Activated CD4-positive, alpha-beta memory T cell treated with anti-CD3 and anti-CD28 coated beads for 36 hours (primary cell): ENCODE measurements at regions not wholly inside any gene's neighbourhood (a gene's known extent, or its start where the extent isn't known, plus 50 kb on each side); places are given as distances from the start of the nearest gene placed in this dataset.

Source experiments
- CTCF ChIA-PET: fragments of 350-600 bp; sonication (Branson Sonifier 250); formaldehyde crosslinking; loops from one replicate; lab custom pipeline; 2021; ENCODE audit warnings: antibody characterized with exemption, inconsistent platforms; lab: Charles Lee
- POLR2A ChIA-PET: fragments of 350-600 bp; sonication (Branson Sonifier 250); formaldehyde crosslinking; loops from one replicate; lab custom pipeline; 2021; ENCODE audit warnings: antibody characterized with exemption; lab: Charles Lee
- DNase-seq: peaks from one replicate; pipeline ENCODE4 v3.0.0-alpha.2; 2020
- H3K27ac Mint-ChIP-seq: one replicate; pipeline ENCODE4 v1.8.0; 2021; ENCODE audit warnings: mixed read lengths
- H3K27me3 Mint-ChIP-seq: one replicate; pipeline ENCODE4 v1.8.0; 2021; ENCODE audit warnings: mixed read lengths
- H3K36me3 Mint-ChIP-seq: one replicate; pipeline ENCODE4 v1.8.0; 2021; ENCODE audit warnings: mixed read lengths
- H3K4me1 Mint-ChIP-seq: one replicate; pipeline ENCODE4 v1.8.0; 2021; ENCODE audit warnings: low read depth, mixed read lengths
- H3K4me3 Mint-ChIP-seq: one replicate; pipeline ENCODE4 v1.8.0; 2021; ENCODE audit warnings: mild to moderate bottlenecking, mixed read lengths
- H3K9me3 Mint-ChIP-seq: one replicate; pipeline ENCODE4 v1.8.0; 2021; ENCODE audit warnings: mixed read lengths
- intact Hi-C: fragments of 100-400 bp; cut with micrococcal nuclease; formaldehyde crosslinking; loops from one replicate; pipeline ENCODE4 v1.15.1; 2023

- ChIA-PET POLR2A (no interaction called here), CTCF (no interaction called here)
- Mint-ChIP-seq H3K27ac (no peak overlapping the region), H3K4me1 (no peaks in the 10 kb centered on the region), H3K36me3 (no peaks in the 10 kb centered on the region), H3K9me3 (peaks cover 52% of the 10 kb centered on the region), H3K27me3 (no peaks in the 10 kb centered on the region), H3K4me3 (no peak overlapping the region)
- intact Hi-C loops = no loop called here
- no peak for DNase-seq
Observed at GRCh38 chr2:123890148-123890547, 134.9 kb upstream of the CNTNAP5 start.

- intact Hi-C loops = no loop called here
- POLR2A ChIA-PET = no interaction called here
- Mint-ChIP-seq H3K27ac (no peak overlapping the region), H3K36me3 (no peaks in the 10 kb centered on the region), H3K27me3 (no peaks in the 10 kb centered on the region), H3K4me3 (no peak overlapping the region), H3K4me1 (no peaks in the 10 kb centered on the region), H3K9me3 (peaks cover 53% of the 10 kb centered on the region)
- DNase-seq = no peak
- CTCF ChIA-PET = no interaction called here
Observed at GRCh38 chr2:123894167-123894566, 130.9 kb upstream of the CNTNAP5 start.

GRCh38 chr2:123895651-123896050, 129.4 kb upstream of the CNTNAP5 start:
- Mint-ChIP-seq H3K9me3 (peaks cover 47% of the 10 kb centered on the region), H3K4me1 (no peaks in the 10 kb centered on the region), H3K4me3 (no peak overlapping the region), H3K27ac (no peak overlapping the region), H3K36me3 (no peaks in the 10 kb centered on the region), H3K27me3 (no peaks in the 10 kb centered on the region)
- no peak for DNase-seq
- POLR2A ChIA-PET = no interaction called here
- intact Hi-C loops = no loop called here
- CTCF ChIA-PET = no interaction called here

GRCh38 chr2:123901256-123901655, 123.8 kb upstream of the CNTNAP5 start:
- peaks cover 34% of the 10 kb centered on the region for H3K9me3 Mint-ChIP-seq
- H3K27ac Mint-ChIP-seq = no peak overlapping the region
- no peaks in the 10 kb centered on the region for H3K4me1 Mint-ChIP-seq
- no peak overlapping the region for H3K4me3 Mint-ChIP-seq
- POLR2A ChIA-PET = no interaction called here
- DNase-seq = no peak
- no peaks in the 10 kb centered on the region for H3K27me3 Mint-ChIP-seq
- no peaks in the 10 kb centered on the region for H3K36me3 Mint-ChIP-seq
- intact Hi-C loops = no loop called here
- CTCF ChIA-PET = no interaction called here

GRCh38 chr2:123906361-123906760, 118.7 kb upstream of the CNTNAP5 start:
- ChIA-PET POLR2A (no interaction called here), CTCF (interaction anchor here (0.6 kb wide), 1 partner anchor 1241 kb away, joined by 3 read pairs; no protein-coding TSS in a partner anchor)
- Mint-ChIP-seq H3K36me3 (no peaks in the 10 kb centered on the region), H3K27me3 (no peaks in the 10 kb centered on the region), H3K27ac (no peak overlapping the region), H3K9me3 (peaks cover 22% of the 10 kb centered on the region), H3K4me3 (no peak overlapping the region), H3K4me1 (no peaks in the 10 kb centered on the region)
- intact Hi-C loops = no loop called here
- DNase-seq = no peak

GRCh38 chr2:123908522-123908921, 116.6 kb upstream of the CNTNAP5 start:
- no peak overlapping the region for H3K27ac Mint-ChIP-seq
- no peaks in the 10 kb centered on the region for H3K36me3 Mint-ChIP-seq
- H3K4me3 Mint-ChIP-seq = no peak overlapping the region
- ChIA-PET POLR2A (no interaction called here), CTCF (no interaction called here)
- no peak for DNase-seq
- intact Hi-C loops = no loop called here
- H3K9me3 Mint-ChIP-seq = peaks cover 16% of the 10 kb centered on the region
- H3K4me1 Mint-ChIP-seq = no peaks in the 10 kb centered on the region
- H3K27me3 Mint-ChIP-seq = no peaks in the 10 kb centered on the region

- no peak overlapping the region for H3K4me3 Mint-ChIP-seq
- no peaks in the 10 kb centered on the region for H3K27me3 Mint-ChIP-seq
- ChIA-PET POLR2A (no interaction called here), CTCF (no interaction called here)
- DNase-seq = no peak
- intact Hi-C loops = no loop called here
- H3K4me1 Mint-ChIP-seq = no peaks in the 10 kb centered on the region
- peaks cover 8% of the 10 kb centered on the region for H3K9me3 Mint-ChIP-seq
- no peaks in the 10 kb centered on the region for H3K36me3 Mint-ChIP-seq
- no peak overlapping the region for H3K27ac Mint-ChIP-seq
Observed at GRCh38 chr2:123912171-123912570, 112.9 kb upstream of the CNTNAP5 start.

- Mint-ChIP-seq H3K27ac (no peak overlapping the region), H3K36me3 (no peaks in the 10 kb centered on the region)
- POLR2A ChIA-PET = no interaction called here
Observed at GRCh38 chr2:123913143-123913735, 111.8 kb upstream of the CNTNAP5 start.

GRCh38 chr2:123915380-123915779, 109.7 kb upstream of the CNTNAP5 start:
- Mint-ChIP-seq H3K4me3 (no peak overlapping the region), H3K9me3 (peaks cover 10% of the 10 kb centered on the region), H3K36me3 (no peaks in the 10 kb centered on the region), H3K27ac (no peak overlapping the region), H3K27me3 (no peaks in the 10 kb centered on the region), H3K4me1 (no peaks in the 10 kb centered on the region)
- ChIA-PET CTCF (no interaction called here), POLR2A (no interaction called here)
- intact Hi-C loops = no loop called here
- no peak for DNase-seq

More at GRCh38 chr2:123913143-123913735, 111.8 kb upstream of the CNTNAP5 start:
- DNase-seq = no peak
- H3K4me1 Mint-ChIP-seq = no peaks in the 10 kb centered on the region
- no peaks in the 10 kb centered on the region for H3K27me3 Mint-ChIP-seq
- CTCF ChIA-PET = no interaction called here
- H3K4me3 Mint-ChIP-seq = no peak overlapping the region
- intact Hi-C loops = no loop called here
- peaks cover 10% of the 10 kb centered on the region for H3K9me3 Mint-ChIP-seq

GRCh38 chr2:123916051-123916450, 109.0 kb upstream of the CNTNAP5 start:
- H3K27ac Mint-ChIP-seq = no peak overlapping the region
- H3K4me1 Mint-ChIP-seq = no peaks in the 10 kb centered on the region
- intact Hi-C loops = no loop called here
- ChIA-PET POLR2A (no interaction called here), CTCF (no interaction called here)
- H3K36me3 Mint-ChIP-seq = no peaks in the 10 kb centered on the region
- DNase-seq = no peak
- no peak overlapping the region for H3K4me3 Mint-ChIP-seq
- H3K9me3 Mint-ChIP-seq = peaks cover 10% of the 10 kb centered on the region
- no peaks in the 10 kb centered on the region for H3K27me3 Mint-ChIP-seq

- H3K9me3 Mint-ChIP-seq = peaks cover 10% of the 10 kb centered on the region
- no peak overlapping the region for H3K4me3 Mint-ChIP-seq
- H3K27me3 Mint-ChIP-seq = no peaks in the 10 kb centered on the region
- no peak for DNase-seq
- POLR2A ChIA-PET = no interaction called here
- H3K27ac Mint-ChIP-seq = no peak overlapping the region
- intact Hi-C loops = no loop called here
- H3K36me3 Mint-ChIP-seq = no peaks in the 10 kb centered on the region
- CTCF ChIA-PET = no interaction called here
- no peaks in the 10 kb centered on the region for H3K4me1 Mint-ChIP-seq
Observed at GRCh38 chr2:123916531-123916930, 108.6 kb upstream of the CNTNAP5 start.

GRCh38 chr2:123917241-123917640, 107.8 kb upstream of the CNTNAP5 start:
- no peaks in the 10 kb centered on the region for H3K4me1 Mint-ChIP-seq
- H3K4me3 Mint-ChIP-seq = no peak overlapping the region
- H3K27ac Mint-ChIP-seq = no peak overlapping the region
- POLR2A ChIA-PET = no interaction called here
- H3K36me3 Mint-ChIP-seq = no peaks in the 10 kb centered on the region
- CTCF ChIA-PET = no interaction called here
- peaks cover 10% of the 10 kb centered on the region for H3K9me3 Mint-ChIP-seq
- intact Hi-C loops = no loop called here
- no peak for DNase-seq
- no peaks in the 10 kb centered on the region for H3K27me3 Mint-ChIP-seq

- no peak overlapping the region for H3K4me3 Mint-ChIP-seq
- POLR2A ChIA-PET = no interaction called here
- no peaks in the 10 kb centered on the region for H3K4me1 Mint-ChIP-seq
- H3K36me3 Mint-ChIP-seq = no peaks in the 10 kb centered on the region
- no peak overlapping the region for H3K27ac Mint-ChIP-seq
- DNase-seq = no peak
- intact Hi-C loops = no loop called here
- CTCF ChIA-PET = no interaction called here
- H3K27me3 Mint-ChIP-seq = no peaks in the 10 kb centered on the region
- peaks cover 15% of the 10 kb centered on the region for H3K9me3 Mint-ChIP-seq
Observed at GRCh38 chr2:123928358-123928757, 96.7 kb upstream of the CNTNAP5 start.
